Psoas muscle (tissue), 7 donors: ENCODE measurements at regions not wholly inside any gene's neighbourhood (a gene's known extent, or its start where the extent isn't known, plus 50 kb on each side); places are given as distances from the start of the nearest gene placed in this dataset.

Experiments used
- ATAC-seq, 4 donors: fragments of 200-7000 bp; cut with Tn5 transposase; one replicate each; pipeline ENCODE4 v1.9.1; 2020; ENCODE audit warnings: moderate library complexity in 3 of 4, mild to moderate bottlenecking in 2 of 4
- DNase-seq, 2 donors: peaks; one replicate each; pipeline ENCODE4 v3.0.0-alpha.2; 2020
- H3K27ac ChIP-seq: fragments of 200-600 bp; one replicate; pipeline ENCODE4 v1.8.0; 2022
- H3K27me3 ChIP-seq, 3 donors: fragments of 200-600 bp in 1 of 3; one replicate each; pipeline versions ENCODE4 v1.6.1 to v1.8.0; 2013 to 2022; ENCODE audit warnings: low read length in 2 of 3, mild to moderate bottlenecking in 2 of 3, moderate library complexity in 1 of 3; ENCODE audit not compliant: insufficient read depth in 3 of 3
- H3K36me3 ChIP-seq, 2 donors: fragments of 200-600 bp in 1 of 2; one replicate each; pipeline versions ENCODE4 v1.6.1 to v1.8.0; 2013 to 2022; ENCODE audit warnings: low read depth in 1 of 2, mild to moderate bottlenecking in 1 of 2, moderate library complexity in 1 of 2; ENCODE audit not compliant: insufficient read depth in 1 of 2
- H3K4me1 ChIP-seq: fragments of 200-600 bp; one replicate; pipeline ENCODE4 v1.8.0; 2022
- H3K4me3 ChIP-seq: fragments of 200-600 bp; one replicate; pipeline ENCODE4 v1.8.0; 2022; ENCODE audit warnings: mild to moderate bottlenecking
- H3K9me3 ChIP-seq: fragments of 200-600 bp; one replicate; pipeline ENCODE4 v1.8.0; 2022
- CTCF ChIP-seq: fragments of 200-600 bp; IDR thresholded peaks from one replicate; pipeline ENCODE4 v1.8.0; 2022; ENCODE audit warnings: antibody characterized with exemption
- WGBS, 3 donors: extraction: QIAGEN DNeasy Blood & Tissue Kit; methylation state at CpG; one replicate each; pipeline versions ENCODE4 v1.1.6 to v1.1.7; 2013; 5-methylcytosine and 5-hydroxymethylcytosine counted together
- intact Hi-C, 2 donors: fragments of 100-400 bp; cut with DNase I; formaldehyde crosslinking; loops; one replicate each; pipeline versions ENCODE4 v1.11.0 to v1.14.2; 2022
- donor health status: healthy with polysubstance abuse.
- donor health status: DM: no; HTN: no; CAD: no; lungs with moderate emphysema.
- donor health status: Bipolar disorder and iron deficiency.
- donor health status: healthy.
- donor health status: DM: yes; HTN: yes; CAD: no.
- donor health status: DM: no; HTN: no; CAD: no.
- donor health status: DM: yes; HTN: yes; CAD: no.

- no peak for TF ChIP-seq CTCF
- Histone ChIP-seq H3K27me3 (no peaks in the 10 kb centered on the region), H3K4me1 (no peaks in the 10 kb centered on the region), H3K36me3 (no peaks in the 10 kb centered on the region), H3K27ac (no peak overlapping the region), H3K4me3 (no peak overlapping the region), H3K9me3 (no peaks in the 10 kb centered on the region)
- no peak for ATAC-seq
- intact Hi-C loops: no loop called here
- DNase-seq: no peak
- 18 to 36% (median 22%) methylated on average over 2 of the region's 2 CpGs for WGBS, 3 donors
These were observed 335.7 kb upstream of the NCAM2 start for GRCh38 chr21:20662514-20662913.

GRCh38 chr21:20667931-20668330 is 330.3 kb upstream of the NCAM2 start:
- 38 to 49% (median 39%) methylated on average over 2 of the region's 2 CpGs for WGBS, 3 donors
- no peak for DNase-seq
- ATAC-seq: no peak
- no peak for TF ChIP-seq CTCF
- H3K4me3 ChIP-seq: no peak overlapping the region
- no peaks in the 10 kb centered on the region for H3K27me3 ChIP-seq
- intact Hi-C loops: no loop called here
- no peaks in the 10 kb centered on the region for H3K4me1 ChIP-seq
- H3K27ac ChIP-seq: no peak overlapping the region
- H3K36me3 ChIP-seq: no peaks in the 10 kb centered on the region
- H3K9me3 ChIP-seq: no peaks in the 10 kb centered on the region

GRCh38 chr21:20685475-20685874 is 312.7 kb upstream of the NCAM2 start:
- H3K27ac ChIP-seq: no peak overlapping the region
- H3K4me1 ChIP-seq: no peaks in the 10 kb centered on the region
- no peaks in the 10 kb centered on the region for H3K27me3 ChIP-seq
- no peak overlapping the region for H3K4me3 ChIP-seq
- TF ChIP-seq CTCF: no peak
- H3K36me3 ChIP-seq: no peaks in the 10 kb centered on the region
- 67 to 74% (median 70%) methylated on average over 1 of the region's 1 CpG for WGBS, 3 donors
- intact Hi-C loops: no loop called here
- H3K9me3 ChIP-seq: no peaks in the 10 kb centered on the region
- ATAC-seq: no peak
- DNase-seq: no peak

GRCh38 chr21:20698585-20698984 is 299.6 kb upstream of the NCAM2 start:
- Histone ChIP-seq H3K27me3 (no peaks in the 10 kb centered on the region), H3K4me3 (no peak overlapping the region), H3K27ac (no peak overlapping the region), H3K9me3 (no peaks in the 10 kb centered on the region), H3K36me3 (no peaks in the 10 kb centered on the region), H3K4me1 (no peaks in the 10 kb centered on the region)
- DNase-seq: no peak
- WGBS, 3 donors: 69 to 81% (median 79%) methylated on average over 1 of the region's 1 CpG
- TF ChIP-seq CTCF: no peak
- intact Hi-C loops: no loop called here
- ATAC-seq: no peak

GRCh38 chr21:20701235-20701634 is 297.0 kb upstream of the NCAM2 start:
- Histone ChIP-seq H3K4me3 (no peak overlapping the region), H3K27ac (no peak overlapping the region), H3K9me3 (no peaks in the 10 kb centered on the region), H3K36me3 (no peaks in the 10 kb centered on the region), H3K4me1 (no peaks in the 10 kb centered on the region), H3K27me3 (no peaks in the 10 kb centered on the region)
- intact Hi-C loops: no loop called here
- TF ChIP-seq CTCF: no peak
- no peak for ATAC-seq
- 85 to 92% (median 91%) methylated on average over 6 of the region's 6 CpGs for WGBS, 3 donors
- no peak for DNase-seq
